Endodermal cell (in vitro differentiated cells): ENCODE measurements at regions not wholly inside any gene's neighbourhood (a gene's known extent, or its start where the extent isn't known, plus 50 kb on each side); places are given as distances from the start of the nearest gene placed in this dataset.
A peak's percentile ranks its signal among the peaks of the same experiment; 100 is the strongest.

Source experiments
- DNase-seq: peaks from one replicate; pipeline ENCODE4 v3.0.0-alpha.2; 2017
- H3K27ac ChIP-seq: 2 replicates; pipeline ENCODE4 v1.5.1; 2013; ENCODE audit warnings: mild to moderate bottlenecking, low read depth, low read length, moderate library complexity
- H3K27me3 ChIP-seq: 2 replicates; pipeline ENCODE4 v1.6.1; 2013; ENCODE audit warnings: mild to moderate bottlenecking, low read length, moderate library complexity; ENCODE audit not compliant: insufficient read depth, control insufficient read depth, poor library complexity, severe bottlenecking
- H3K36me3 ChIP-seq: 2 replicates; pipeline ENCODE4 v1.7.0; 2013; ENCODE audit warnings: mild to moderate bottlenecking, low read length, moderate library complexity; ENCODE audit not compliant: control insufficient read depth, insufficient read depth
- H3K4me1 ChIP-seq: one replicate; pipeline ENCODE4 v1.7.0; 2013; ENCODE audit warnings: low read length; ENCODE audit not compliant: control insufficient read depth, insufficient read depth
- H3K4me3 ChIP-seq: 2 replicates; pipeline ENCODE4 v1.5.1; 2013; ENCODE audit warnings: mild to moderate bottlenecking, low read length, moderate library complexity
- H3K9ac ChIP-seq: 2 replicates; pipeline ENCODE4 v1.6.1; 2013; ENCODE audit warnings: mild to moderate bottlenecking, low read length, moderate library complexity; ENCODE audit not compliant: poor library complexity, severe bottlenecking; ENCODE audit errors: extremely low read depth
- H3K9me3 ChIP-seq: 2 replicates; pipeline ENCODE4 v1.6.1; 2013; ENCODE audit warnings: mild to moderate bottlenecking, low read length, moderate library complexity; ENCODE audit not compliant: control insufficient read depth
- H3K27ac Mint-ChIP-seq: 2 replicates; pipeline ENCODE4 v1.8.0; 2020; ENCODE audit warnings: mixed read lengths
- H3K27me3 Mint-ChIP-seq: 2 replicates; pipeline ENCODE4 v1.8.0; 2021; ENCODE audit warnings: mild to moderate bottlenecking, mixed read lengths; ENCODE audit not compliant: insufficient read depth
- H3K36me3 Mint-ChIP-seq: 2 replicates; pipeline ENCODE4 v1.8.0; 2020; ENCODE audit warnings: low read depth, mixed read lengths
- H3K4me1 Mint-ChIP-seq: 2 replicates; pipeline ENCODE4 v1.8.0; 2020; ENCODE audit warnings: mixed read lengths
- H3K4me3 Mint-ChIP-seq: 2 replicates; pipeline ENCODE4 v1.8.0; 2020; ENCODE audit warnings: mild to moderate bottlenecking, moderate library complexity, mixed read lengths
- H3K9me3 Mint-ChIP-seq: 2 replicates; pipeline ENCODE4 v1.8.0; 2020; ENCODE audit warnings: mild to moderate bottlenecking, mixed read lengths
- CTCF ChIP-seq: fragments of 200-600 bp; sonication (generic); conservative IDR thresholded peaks from 2 replicates; pipeline ENCODE4 v1.5.0; 2021; ENCODE audit warnings: antibody characterized with exemption, mild to moderate bottlenecking
- WGBS, 2 experiments: methylation state at CpG; one replicate each; pipeline versions ENCODE4 v1.1.5 to v1.1.7; 2013; ENCODE audit warnings: missing lambda C conversion rate in 2 of 2, mixed read lengths in 1 of 2; ENCODE audit not compliant: insufficient coverage in 1 of 2, insufficient read length in 1 of 2; 5-methylcytosine and 5-hydroxymethylcytosine counted together

- no peak overlapping the region for H3K27ac Mint-ChIP-seq
Observed at GRCh38 chr5:171599411-171599810, 180.0 kb downstream of the FGF18 start.

GRCh38 chr5:171599957-171600612 is 180.6 kb downstream of the FGF18 start:
- peaks cover 2% of the 10 kb centered on the region for H3K27me3 Mint-ChIP-seq
- Histone ChIP-seq H3K4me3 (no peak overlapping the region), H3K9me3 (no peaks in the 10 kb centered on the region), H3K36me3 (no peaks in the 10 kb centered on the region), H3K4me1 (no peaks in the 10 kb centered on the region), H3K27ac (no peak overlapping the region), H3K27me3 (no peaks in the 10 kb centered on the region), H3K9ac (no peak overlapping the region)
- peaks cover 5% of the 10 kb centered on the region for H3K9me3 Mint-ChIP-seq
- no peaks in the 10 kb centered on the region for H3K36me3 Mint-ChIP-seq
- no peak overlapping the region for H3K27ac Mint-ChIP-seq
- H3K4me1 Mint-ChIP-seq = no peaks in the 10 kb centered on the region
- no peak overlapping the region for H3K4me3 Mint-ChIP-seq
- 92 to 100% methylated on average over 2 to 7 of the region's 7 CpGs for WGBS, 2 experiments
- DNase-seq = peak; percentile 45
- no peak for TF ChIP-seq CTCF

More at GRCh38 chr5:171599411-171599810, 180.0 kb downstream of the FGF18 start:
- H3K4me1 ChIP-seq = no peaks in the 10 kb centered on the region
- no peaks in the 10 kb centered on the region for H3K27me3 ChIP-seq
- H3K9me3 ChIP-seq = no peaks in the 10 kb centered on the region
- H3K36me3 ChIP-seq = no peaks in the 10 kb centered on the region
- Mint-ChIP-seq H3K4me1 (no peaks in the 10 kb centered on the region), H3K36me3 (no peaks in the 10 kb centered on the region), H3K27me3 (peaks cover 2% of the 10 kb centered on the region), H3K4me3 (no peak overlapping the region), H3K9me3 (peaks cover 5% of the 10 kb centered on the region)
- H3K27ac ChIP-seq = no peak overlapping the region
- H3K4me3 ChIP-seq = no peak overlapping the region
- peak; percentile 39 for DNase-seq
- WGBS, 2 experiments = 86 to 88% methylated on average over 8 to 10 of the region's 10 CpGs
- no peak for TF ChIP-seq CTCF
- no peak overlapping the region for H3K9ac ChIP-seq

GRCh38 chr5:171600741-171601265 is 181.4 kb downstream of the FGF18 start:
- no peaks in the 10 kb centered on the region for H3K27me3 ChIP-seq
- no peak overlapping the region for H3K9ac ChIP-seq
- Mint-ChIP-seq H3K27ac (no peak overlapping the region), H3K27me3 (peaks cover 2% of the 10 kb centered on the region), H3K4me1 (no peaks in the 10 kb centered on the region), H3K9me3 (peaks cover 5% of the 10 kb centered on the region), H3K36me3 (no peaks in the 10 kb centered on the region), H3K4me3 (no peak overlapping the region)
- no peak for TF ChIP-seq CTCF
- WGBS, 2 experiments = 90 to 96% methylated on average over 4 to 5 of the region's 8 CpGs
- H3K4me1 ChIP-seq = no peaks in the 10 kb centered on the region
- H3K4me3 ChIP-seq = no peak overlapping the region
- H3K27ac ChIP-seq = no peak overlapping the region
- H3K36me3 ChIP-seq = no peaks in the 10 kb centered on the region
- peaks cover 4% of the 10 kb centered on the region for H3K9me3 ChIP-seq
- peak; percentile 30 for DNase-seq
